ENCODE measurements at regions not wholly inside any gene's neighbourhood (a gene's known extent, or its start where the extent isn't known, plus 50 kb on each side); places are given as distances from the start of the nearest gene placed in this dataset.

GRCh38 chr2:7352191-7352590 lies 435.0 kb downstream of the RNF144A start:
- no peak for TF ChIP-seq CTCF (IDR thresholded peaks at IDR 0.05)
- TF ChIP-seq POLR2A (IDR thresholded peaks at IDR 0.05): no peak
